GM19455 (cell line): ENCODE measurements at regions not wholly inside any gene's neighbourhood (a gene's known extent, or its start where the extent isn't known, plus 50 kb on each side); places are given as distances from the start of the nearest gene placed in this dataset.
"Not testable (repeated sequence)": the region's sequence is repeated elsewhere in the genome, so short reads cannot be mapped to it uniquely, and the experiment has no call there.

Source experiments
- ATAC-seq: cut with Tn5 transposase; IDR thresholded peaks from one replicate; pipeline ENCODE4 v1.9.1; 2021; ENCODE audit not compliant: unreplicated experiment

DNA sequence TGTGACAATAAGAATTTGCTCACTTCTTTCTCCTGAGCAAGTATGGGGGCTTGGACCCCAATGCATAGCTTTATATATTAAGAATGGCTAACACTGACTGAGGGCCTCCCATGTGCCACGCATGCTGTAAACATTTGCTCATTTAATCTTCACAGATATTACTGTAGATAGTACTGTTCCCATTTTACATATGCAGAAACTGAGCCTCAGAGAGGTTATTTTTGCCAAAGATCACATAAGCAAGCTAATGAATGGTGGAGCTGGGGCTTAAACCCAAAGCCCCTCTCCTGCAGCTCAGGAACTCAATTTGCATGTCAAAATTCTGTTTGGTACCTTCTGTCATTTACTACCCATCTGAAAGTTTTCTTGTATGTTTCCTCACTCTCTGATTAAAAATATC is 163.5 kb upstream of the NFIA start:
- ATAC-seq = no peak

DNA sequence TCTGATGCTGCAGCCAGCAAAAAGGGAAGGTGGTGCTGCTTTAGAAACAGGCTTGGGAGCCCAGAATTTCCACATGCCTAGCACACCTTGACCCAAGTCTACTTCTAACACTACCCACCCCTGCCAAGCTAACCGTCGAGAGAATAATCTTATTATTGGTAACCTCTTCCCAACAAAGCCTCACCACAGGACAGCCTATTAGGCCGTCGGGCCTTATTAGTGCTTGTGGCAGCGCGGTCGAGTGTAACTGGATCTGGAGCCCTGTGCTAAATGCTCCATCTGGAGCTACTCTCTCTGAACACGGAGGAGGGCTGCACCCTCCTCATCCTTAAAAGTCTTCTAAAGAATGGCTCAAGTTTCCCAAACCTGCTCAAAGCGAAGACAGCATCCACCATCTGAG is 165.5 kb upstream of the NFIA start:
- ATAC-seq = no peak

DNA sequence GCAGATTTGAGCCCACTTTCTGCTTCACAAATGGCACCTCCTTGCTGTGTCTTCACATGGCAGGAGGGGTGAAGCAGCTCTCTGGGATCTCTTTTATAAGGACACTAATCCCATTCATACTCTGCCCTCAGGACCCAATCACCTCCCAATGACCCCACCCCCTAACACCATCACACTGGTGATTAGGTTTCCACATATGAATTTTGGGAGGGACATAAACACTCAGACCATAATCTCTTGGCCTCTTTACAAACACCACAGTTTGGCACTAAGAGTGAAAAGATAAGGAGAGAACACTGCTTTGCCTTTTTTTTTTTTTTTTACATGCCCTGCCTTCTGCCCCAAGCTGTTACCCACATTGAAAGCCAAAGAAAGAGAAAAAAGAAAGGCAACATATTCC is 166.2 kb upstream of the NFIA start:
- ATAC-seq = no peak

DNA sequence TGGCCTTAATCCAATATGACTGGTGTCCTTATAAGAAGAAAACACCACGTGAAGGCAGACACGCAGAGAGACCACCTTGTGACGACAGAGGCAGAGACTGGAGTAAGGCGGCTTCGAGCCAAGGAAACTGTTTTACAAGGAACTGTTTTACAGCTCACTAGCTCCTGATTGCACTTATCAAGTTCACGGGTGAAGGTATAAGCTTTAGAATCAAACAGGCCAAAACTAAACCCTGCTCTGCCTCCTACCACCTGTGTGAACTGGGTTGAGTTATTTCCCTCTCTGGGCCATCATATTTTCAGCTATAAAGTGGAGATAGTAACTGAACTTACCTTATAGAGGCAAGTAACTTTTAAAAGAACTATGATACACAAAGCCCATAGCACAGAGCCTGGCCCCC is 166.9 kb upstream of the NFIA start:
- ATAC-seq = no peak

DNA sequence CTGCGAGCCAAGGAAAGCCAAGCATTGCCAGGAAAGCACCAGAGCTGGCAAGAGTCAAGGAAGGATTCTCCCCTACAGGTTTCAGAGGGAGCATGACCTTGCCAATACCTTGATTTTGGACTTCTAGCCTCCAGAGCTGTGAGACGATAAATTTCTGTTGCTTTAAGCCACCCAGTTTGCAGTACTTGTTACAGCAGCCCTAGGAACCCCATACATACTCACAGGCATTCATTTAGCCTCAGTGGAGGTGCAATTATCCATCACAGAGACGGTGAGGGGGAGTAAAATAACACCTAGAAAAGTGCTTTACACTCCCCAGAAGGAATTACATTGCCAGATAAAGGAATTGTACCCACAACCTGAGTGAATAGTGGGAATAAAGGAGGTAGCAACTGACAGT is 167.4 kb upstream of the NFIA start:
- no peak for ATAC-seq

- ATAC-seq = not testable (repeated sequence)
Measured at GRCh38 chr1:60913708-60914107, 168.7 kb upstream of the NFIA start.

DNA sequence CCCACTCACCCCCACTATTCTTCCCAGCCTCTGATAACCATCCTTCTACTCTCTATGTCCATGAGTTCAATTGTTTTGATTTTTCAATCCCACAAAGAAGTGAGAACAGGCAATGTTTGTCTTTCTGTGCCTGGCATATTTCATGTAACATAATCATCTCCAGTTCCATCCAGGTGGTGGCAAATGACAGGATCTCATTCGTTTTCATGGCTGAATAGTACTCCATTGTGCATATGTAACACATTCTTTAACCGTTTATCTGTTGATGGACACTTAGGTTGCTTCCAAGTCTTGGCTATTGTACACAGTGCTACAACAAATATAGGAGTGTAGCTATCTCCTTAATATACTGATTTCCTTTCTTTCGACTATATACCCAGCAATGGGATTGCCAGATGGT is 169.3 kb upstream of the NFIA start:
- no peak for ATAC-seq

GRCh38 chr1:60911966-60912697 is 170.2 kb upstream of the NFIA start:
- ATAC-seq = no peak

GRCh38 chr1:60908159-60908558 is 174.2 kb upstream of the NFIA start:
- no peak for ATAC-seq

- no peak for ATAC-seq
Measured at GRCh38 chr1:60906526-60906925, 175.8 kb upstream of the NFIA start.

GRCh38 chr1:60906039-60906438 is 176.3 kb upstream of the NFIA start:
- no peak for ATAC-seq

DNA sequence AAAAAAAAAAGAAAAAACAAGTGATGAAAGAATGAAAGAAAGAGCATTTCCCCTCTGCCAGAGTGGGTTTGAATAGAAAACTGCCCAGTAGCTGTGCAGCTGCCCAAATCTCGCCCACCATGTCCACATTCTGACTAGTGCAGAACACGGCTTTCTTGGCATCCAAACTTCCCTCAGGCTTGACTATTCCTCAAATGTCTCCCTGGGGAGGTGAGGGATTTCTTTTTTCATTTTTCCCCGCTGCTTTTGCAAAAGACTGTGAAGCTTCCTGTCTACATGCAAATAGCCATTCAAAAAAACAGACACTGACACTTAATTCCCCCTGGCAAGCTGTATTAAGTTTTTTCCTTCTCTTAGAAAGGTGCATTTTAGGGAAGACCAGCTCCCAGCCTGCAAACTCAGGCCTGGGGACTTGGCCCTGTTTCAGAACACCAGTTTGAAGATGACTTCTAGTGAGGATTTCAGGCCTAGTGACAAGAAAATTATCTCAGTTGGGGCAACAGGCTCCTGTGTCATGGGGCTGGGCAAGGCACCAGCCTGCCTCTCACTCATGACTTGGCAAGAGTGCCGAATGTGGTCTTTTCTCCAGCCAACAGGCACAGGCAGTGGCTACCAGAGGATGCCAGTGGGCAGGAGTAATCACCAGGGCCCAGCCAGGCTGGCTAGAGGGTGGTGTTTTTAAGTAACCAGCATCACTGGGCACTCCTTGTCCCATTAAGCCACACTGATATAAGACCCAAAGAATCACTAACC is 178.1 kb upstream of the NFIA start:
- no peak for ATAC-seq

DNA sequence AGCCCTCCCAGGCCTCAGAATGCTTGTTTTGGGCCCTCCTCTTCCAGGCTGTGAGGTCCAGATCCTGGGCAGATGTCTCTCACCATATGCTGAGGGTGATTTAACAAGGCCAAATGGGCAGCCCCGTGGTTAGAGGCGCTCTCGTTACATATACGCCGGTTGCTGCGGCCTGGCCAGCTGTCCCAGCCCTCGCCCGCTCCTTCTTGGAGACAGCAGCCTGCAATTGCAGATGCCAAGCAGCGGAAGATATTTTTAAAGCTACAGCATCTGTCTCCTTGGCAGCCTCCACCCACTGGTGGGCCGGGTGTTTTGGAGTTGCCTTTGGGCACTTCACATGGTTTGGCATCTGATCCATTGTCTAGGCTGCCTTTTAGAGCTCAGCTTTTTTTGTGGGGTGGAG is 178.8 kb upstream of the NFIA start:
- ATAC-seq = no peak

DNA sequence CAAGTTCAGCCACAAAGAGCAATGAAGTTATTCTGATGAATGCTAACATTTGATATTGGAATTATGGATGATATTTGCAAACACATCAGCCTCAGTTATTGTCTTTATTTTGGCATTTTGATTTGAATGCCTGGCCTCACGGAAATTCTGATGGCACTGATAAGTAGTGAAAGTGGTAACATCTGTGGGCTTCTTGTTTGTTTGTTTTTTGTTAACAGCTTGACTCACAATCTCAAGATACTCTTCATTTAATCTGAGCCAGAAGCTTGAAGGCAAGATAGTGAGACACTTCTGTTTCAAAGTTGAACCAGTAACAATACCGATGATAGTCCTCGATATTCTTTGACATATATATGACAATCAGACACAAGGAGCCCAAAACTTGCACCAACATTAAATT is 182.9 kb upstream of the NFIA start:
- no peak for ATAC-seq

DNA sequence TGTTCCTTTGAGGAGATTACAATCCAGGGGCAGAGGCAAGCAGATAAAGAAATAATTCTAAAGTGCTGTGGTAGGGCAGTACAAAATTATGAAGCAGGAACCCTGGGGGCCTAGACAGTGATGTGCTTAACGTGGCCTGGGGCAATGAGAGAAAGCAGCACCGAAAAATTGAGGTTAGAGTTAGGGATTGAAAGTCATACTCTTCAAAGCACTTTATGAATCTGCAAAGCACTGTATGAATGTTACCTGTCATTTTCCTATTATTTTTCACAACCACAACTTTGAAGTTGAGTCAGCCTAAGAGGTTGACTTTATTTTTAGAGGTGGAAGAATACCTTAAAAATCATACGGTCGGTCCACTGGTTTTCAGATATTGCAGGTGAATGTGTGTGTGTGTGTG is 183.4 kb upstream of the NFIA start:
- ATAC-seq = no peak

GRCh38 chr1:60898413-60898812 is 183.9 kb upstream of the NFIA start:
- no peak for ATAC-seq

GRCh38 chr1:60896701-60897363 is 185.5 kb upstream of the NFIA start:
- ATAC-seq = no peak

DNA sequence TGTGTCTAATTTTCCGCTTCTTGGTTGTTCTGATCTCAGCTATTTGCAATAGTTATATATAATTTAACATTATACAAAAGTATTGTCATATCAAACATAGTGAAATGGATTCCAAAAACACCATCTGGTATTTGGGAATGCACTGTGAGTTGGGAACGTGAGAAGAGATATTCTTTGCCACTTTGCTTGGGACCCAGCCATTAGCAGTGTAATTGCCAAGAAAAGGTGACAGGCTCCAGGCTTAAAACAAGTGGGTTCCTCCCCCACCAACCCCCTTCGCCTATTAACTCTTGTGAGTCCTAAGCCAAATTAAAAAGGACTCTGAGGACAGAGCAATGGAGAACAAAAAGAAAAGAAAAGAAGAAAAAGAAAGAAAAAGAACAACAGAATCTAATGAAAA is 186.7 kb upstream of the NFIA start:
- no peak for ATAC-seq

DNA sequence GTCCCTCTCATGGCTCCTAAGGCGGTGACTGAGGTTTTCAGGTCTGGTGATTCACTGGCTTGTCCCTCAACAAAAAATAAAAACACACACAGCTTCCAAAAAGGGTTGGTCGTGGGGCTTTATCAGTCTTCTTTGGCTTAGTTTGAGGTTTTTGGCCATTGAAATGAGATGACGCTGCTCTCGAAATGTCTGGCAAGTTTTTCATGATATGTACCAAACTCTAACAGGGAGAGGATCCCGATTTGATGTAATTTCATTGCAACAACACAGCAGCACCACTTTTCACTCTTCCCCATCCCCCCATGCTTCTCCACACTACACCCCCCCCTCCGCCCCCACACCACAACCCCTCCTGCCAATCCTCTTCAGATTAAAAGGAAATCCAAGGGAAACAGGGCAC is 187.1 kb upstream of the NFIA start:
- no peak for ATAC-seq

DNA sequence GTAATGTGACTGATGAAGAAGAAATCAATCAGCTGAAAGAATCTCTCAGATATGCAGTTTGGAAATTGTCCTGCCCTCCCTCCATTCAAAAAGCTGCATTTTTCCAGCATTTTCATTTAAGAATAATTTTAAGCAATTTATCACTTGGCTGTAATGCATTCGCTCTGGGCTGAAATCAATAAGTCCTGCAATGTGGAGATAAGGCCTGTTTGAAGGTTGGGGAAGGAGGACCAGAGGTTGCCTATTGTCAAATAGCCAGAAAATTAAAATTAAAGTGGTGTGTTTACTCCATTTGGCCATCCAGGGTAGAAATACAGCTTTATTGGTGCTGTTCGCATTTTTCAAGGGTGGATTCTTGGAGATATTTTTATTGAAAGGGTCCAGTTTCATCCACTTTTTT is 187.6 kb upstream of the NFIA start:
- ATAC-seq = no peak

DNA sequence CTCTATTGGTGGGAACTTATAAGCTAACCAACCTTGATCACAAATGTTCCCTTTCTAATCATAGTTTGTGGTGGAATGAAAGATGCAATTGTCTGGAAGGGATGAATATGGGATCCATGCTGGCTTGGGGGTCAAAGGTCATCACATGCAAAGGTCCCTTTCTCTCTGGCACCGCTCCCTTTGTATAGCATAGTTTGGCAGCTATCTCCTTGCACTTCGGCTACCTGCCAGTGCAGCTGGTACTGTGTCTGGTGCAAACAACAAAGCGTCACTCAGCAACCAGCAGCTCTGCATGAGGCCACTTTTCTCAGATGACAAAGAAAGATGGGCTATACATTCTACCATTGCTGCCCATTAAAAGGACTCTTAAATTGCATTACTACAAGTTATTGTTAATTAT is 188.2 kb upstream of the NFIA start:
- ATAC-seq = no peak
